Peyer's patch (tissue), 4 donors: ENCODE measurements at regions not wholly inside any gene's neighbourhood (a gene's known extent, or its start where the extent isn't known, plus 50 kb on each side); places are given as distances from the start of the nearest gene placed in this dataset.

ENCODE experiments used
- POLR2A ChIP-seq, 2 donors: fragments of 450-650 bp; IDR thresholded peaks; one replicate each; pipeline ENCODE4 v1.5.1; 2017; ENCODE audit warnings: antibody characterized with exemption in 2 of 2, mild to moderate bottlenecking in 2 of 2, moderate library complexity in 2 of 2
- TF ChIP-seq, protein P1 (sequence below), 6 experiments: fragments of 450-650 bp in 4 of 6; fragments of 200-600 bp in 2 of 6; sonication (generic) in 1 of 6; IDR thresholded peaks; one replicate each; pipeline ENCODE4 v1.5.1; 2017 to 2019; ENCODE audit warnings: antibody characterized with exemption in 6 of 6, mild to moderate bottlenecking in 3 of 6, moderate library complexity in 1 of 6

DNA sequence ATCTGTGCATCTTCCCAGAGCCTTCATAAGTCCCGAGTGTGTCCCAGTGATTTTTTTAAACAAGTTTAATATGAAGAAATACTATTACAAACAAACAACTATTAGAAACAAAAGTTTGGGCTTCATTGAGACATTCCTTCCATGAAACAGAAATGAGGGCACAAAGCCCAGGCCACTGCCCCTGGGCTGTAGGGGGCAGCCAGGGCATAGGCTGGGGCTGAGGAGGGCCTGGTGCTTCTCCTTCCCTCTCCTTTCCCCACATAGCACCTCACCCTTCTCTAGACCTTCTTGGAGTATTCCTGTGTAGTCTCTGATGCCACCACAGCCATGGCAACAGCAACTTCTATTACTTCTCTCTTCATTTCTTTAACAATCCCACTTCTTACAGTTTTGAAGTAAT is 348.2 kb downstream of the IRX2 start:
- TF ChIP-seq, protein P1, sequence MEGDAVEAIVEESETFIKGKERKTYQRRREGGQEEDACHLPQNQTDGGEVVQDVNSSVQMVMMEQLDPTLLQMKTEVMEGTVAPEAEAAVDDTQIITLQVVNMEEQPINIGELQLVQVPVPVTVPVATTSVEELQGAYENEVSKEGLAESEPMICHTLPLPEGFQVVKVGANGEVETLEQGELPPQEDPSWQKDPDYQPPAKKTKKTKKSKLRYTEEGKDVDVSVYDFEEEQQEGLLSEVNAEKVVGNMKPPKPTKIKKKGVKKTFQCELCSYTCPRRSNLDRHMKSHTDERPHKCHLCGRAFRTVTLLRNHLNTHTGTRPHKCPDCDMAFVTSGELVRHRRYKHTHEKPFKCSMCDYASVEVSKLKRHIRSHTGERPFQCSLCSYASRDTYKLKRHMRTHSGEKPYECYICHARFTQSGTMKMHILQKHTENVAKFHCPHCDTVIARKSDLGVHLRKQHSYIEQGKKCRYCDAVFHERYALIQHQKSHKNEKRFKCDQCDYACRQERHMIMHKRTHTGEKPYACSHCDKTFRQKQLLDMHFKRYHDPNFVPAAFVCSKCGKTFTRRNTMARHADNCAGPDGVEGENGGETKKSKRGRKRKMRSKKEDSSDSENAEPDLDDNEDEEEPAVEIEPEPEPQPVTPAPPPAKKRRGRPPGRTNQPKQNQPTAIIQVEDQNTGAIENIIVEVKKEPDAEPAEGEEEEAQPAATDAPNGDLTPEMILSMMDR (IDR thresholded peaks at IDR 0.05), result no peak
- no peak for TF ChIP-seq POLR2A (IDR thresholded peaks at IDR 0.05)
